H54 (cell line): ENCODE measurements at regions not wholly inside any gene's neighbourhood (a gene's known extent, or its start where the extent isn't known, plus 50 kb on each side); places are given as distances from the start of the nearest gene placed in this dataset.

Source experiments
- DNase-seq: peaks from one replicate; pipeline ENCODE4 v3.0.0; 2011; ENCODE audit warnings: low spot score, mixed read lengths; ENCODE audit not compliant: insufficient read length
- FAIRE-seq: peaks from 3 replicates; lab custom pipeline; 2011; peaks lifted over from hg19 to GRCh38; lab: Jason Lieb, UNC
- POLR2A ChIP-seq: IDR thresholded peaks from 2 replicates; pipeline ENCODE4 v1.6.1; 2011; ENCODE audit warnings: low read depth, mild to moderate bottlenecking, low read length

- DNase-seq = no peak
- no peak for TF ChIP-seq POLR2A
- no peak for FAIRE-seq
Measured at GRCh38 chr6:1040393-1040792, 271.5 kb upstream of the FOXQ1 start.

- DNase-seq = no peak
- FAIRE-seq = no peak
- TF ChIP-seq POLR2A = no peak
Measured at GRCh38 chr6:1039746-1040145, 272.2 kb upstream of the FOXQ1 start.

DNA sequence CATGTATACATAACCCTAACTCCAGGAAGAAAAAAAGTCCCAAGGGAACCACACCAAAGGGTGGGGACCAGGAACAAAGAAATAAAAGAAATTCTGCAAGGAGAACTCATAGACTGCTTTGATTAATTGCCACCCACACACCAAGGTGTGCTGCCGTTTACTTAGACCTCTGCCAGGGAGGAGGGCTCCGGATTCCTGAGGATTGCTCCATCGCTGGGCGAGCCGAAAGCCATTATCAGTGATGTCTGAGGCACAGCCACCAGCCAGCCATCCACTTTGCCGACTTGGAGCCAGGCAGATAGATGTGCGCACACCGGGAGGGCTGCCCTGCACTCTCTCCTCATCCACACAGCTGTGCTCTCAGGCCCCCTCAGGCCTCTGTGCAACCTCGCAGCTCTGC lies 272.7 kb upstream of the FOXQ1 start:
- no peak for TF ChIP-seq POLR2A
- FAIRE-seq = no peak
- no peak for DNase-seq

GRCh38 chr6:1037430-1038202 lies 274.3 kb upstream of the FOXQ1 start:
- DNase-seq (no peak), FAIRE-seq (no peak)
- no peak for TF ChIP-seq POLR2A

GRCh38 chr6:1035401-1035800 lies 276.5 kb upstream of the FOXQ1 start:
- DNase-seq = no peak
- no peak for FAIRE-seq
- no peak for TF ChIP-seq POLR2A

GRCh38 chr6:1031720-1032119 lies 280.2 kb upstream of the FOXQ1 start:
- FAIRE-seq = no peak
- TF ChIP-seq POLR2A = no peak
- no peak for DNase-seq

DNA sequence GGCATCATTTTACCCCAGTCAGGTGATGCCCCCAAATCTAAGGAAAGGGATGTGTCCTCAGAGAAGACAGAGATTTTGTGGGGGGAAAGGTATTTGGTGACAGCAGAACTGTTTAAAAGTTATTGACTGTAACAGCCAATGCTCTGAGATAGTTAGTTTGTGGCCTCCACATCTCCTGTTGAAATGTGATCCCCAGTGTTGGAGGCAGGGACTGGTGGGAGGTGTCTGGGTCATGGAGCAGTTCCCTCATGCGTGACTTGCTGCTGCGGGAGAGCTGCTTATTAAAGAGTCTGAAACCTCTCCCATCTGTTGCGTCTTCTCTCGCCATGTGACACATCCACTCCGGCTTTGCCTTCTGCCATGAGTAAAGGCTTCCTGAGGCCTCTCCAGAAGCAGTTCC lies 282.8 kb upstream of the FOXQ1 start:
- TF ChIP-seq POLR2A = no peak
- FAIRE-seq (no peak), DNase-seq (no peak)

GRCh38 chr6:1028723-1029122 lies 283.2 kb upstream of the FOXQ1 start:
- no peak for DNase-seq
- TF ChIP-seq POLR2A = no peak
- no peak for FAIRE-seq

- no peak for TF ChIP-seq POLR2A
- no peak for FAIRE-seq
- DNase-seq = no peak
Measured at GRCh38 chr6:1027795-1028569, 283.9 kb upstream of the FOXQ1 start.

DNA sequence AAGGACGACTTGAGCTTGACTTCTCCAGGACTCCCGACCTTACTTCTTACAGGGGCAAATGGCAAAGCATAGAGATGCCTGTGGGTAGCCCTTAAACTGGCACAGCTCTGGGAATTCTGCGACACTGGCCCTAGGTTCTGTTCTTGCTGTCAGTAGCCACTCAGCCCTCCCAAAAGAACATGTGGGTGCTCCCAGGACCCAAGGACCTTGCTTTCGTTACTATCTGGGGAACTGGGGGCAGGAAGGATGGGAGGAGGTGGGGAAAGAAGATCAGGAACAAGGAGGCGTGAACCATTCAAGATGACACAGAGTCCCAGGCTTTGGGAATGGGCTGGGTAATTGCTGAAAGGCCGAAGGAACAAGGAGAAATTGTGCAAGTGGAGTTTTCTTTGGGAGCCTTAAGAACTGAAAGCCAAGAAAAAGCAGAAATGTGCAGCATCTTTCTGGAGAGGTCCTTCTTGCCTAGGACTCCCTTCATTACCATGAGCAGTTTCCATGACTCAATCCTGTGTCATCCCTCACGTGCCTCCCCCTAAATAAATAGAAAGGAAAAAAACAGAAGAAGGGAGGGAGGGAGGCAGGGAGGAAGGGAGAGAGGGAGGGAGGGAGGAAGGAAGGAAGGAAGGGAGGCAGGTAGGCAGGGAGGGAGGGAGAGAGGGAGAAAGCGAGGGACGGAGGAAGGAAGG lies 284.6 kb upstream of the FOXQ1 start:
- FAIRE-seq (no peak), DNase-seq (no peak)
- no peak for TF ChIP-seq POLR2A

DNA sequence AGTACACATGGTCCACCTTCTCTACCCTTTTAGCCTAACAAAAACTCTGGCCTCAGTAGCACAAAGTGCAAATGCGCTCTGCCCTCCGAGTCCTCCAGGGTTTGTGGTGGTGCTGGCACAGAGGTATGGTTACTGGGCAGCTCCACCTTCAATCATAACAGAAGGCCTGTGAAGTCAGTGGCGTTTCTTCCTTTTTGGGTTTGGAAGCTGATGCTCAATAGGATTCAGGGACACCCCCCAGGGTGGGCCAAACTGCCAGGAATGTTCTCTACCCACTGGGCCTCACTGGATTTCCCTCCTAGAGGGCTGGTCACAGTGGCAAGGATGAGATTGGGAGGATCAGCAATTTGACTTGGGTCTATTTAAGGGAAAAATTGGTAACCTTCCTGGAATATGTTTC lies 286.1 kb upstream of the FOXQ1 start:
- FAIRE-seq (no peak), DNase-seq (no peak)
- TF ChIP-seq POLR2A = no peak

- DNase-seq = peak; percentile 20
- no peak for FAIRE-seq
- no peak for TF ChIP-seq POLR2A
Measured at GRCh38 chr6:1024587-1024986, 287.3 kb upstream of the FOXQ1 start.

- FAIRE-seq = no peak
- no peak for TF ChIP-seq POLR2A
- DNase-seq = no peak
Measured at GRCh38 chr6:1024161-1024560, 287.7 kb upstream of the FOXQ1 start.

- DNase-seq (no peak), FAIRE-seq (no peak)
- TF ChIP-seq POLR2A = no peak
Measured at GRCh38 chr6:1023229-1023628, 288.7 kb upstream of the FOXQ1 start.

GRCh38 chr6:1022719-1023118 lies 289.2 kb upstream of the FOXQ1 start:
- FAIRE-seq = no peak
- TF ChIP-seq POLR2A = no peak

More at GRCh38 chr6:1022719-1023118, 289.2 kb upstream of the FOXQ1 start:
- DNase-seq = no peak
